Mucosa of rectum (tissue), 2 donors: ENCODE measurements at regions not wholly inside any gene's neighbourhood (a gene's known extent, or its start where the extent isn't known, plus 50 kb on each side); places are given as distances from the start of the nearest gene placed in this dataset.
"Not testable (repeated sequence)": the region's sequence is repeated elsewhere in the genome, so short reads cannot be mapped to it uniquely, and the experiment has no call there.

Experiments used
- H3K27ac ChIP-seq, 2 donors: one replicate each; pipeline ENCODE4 v1.7.0; 2013; ENCODE audit warnings: inconsistent platforms in 2 of 2, low read depth in 2 of 2, low read length in 2 of 2
- H3K27me3 ChIP-seq, 2 donors: one replicate each; pipeline ENCODE4 v1.7.0; 2013; ENCODE audit warnings: low read length in 2 of 2; ENCODE audit not compliant: control insufficient read depth in 2 of 2, insufficient read depth in 2 of 2
- H3K36me3 ChIP-seq, 2 donors: one replicate each; pipeline ENCODE4 v1.7.0; 2013; ENCODE audit warnings: low read length in 2 of 2; ENCODE audit not compliant: control insufficient read depth in 2 of 2, insufficient read depth in 2 of 2
- H3K4me1 ChIP-seq, 2 donors: one replicate each; pipeline ENCODE4 v1.7.0; 2013; ENCODE audit warnings: low read length in 2 of 2, mild to moderate bottlenecking in 1 of 2; ENCODE audit not compliant: control insufficient read depth in 2 of 2, insufficient read depth in 2 of 2
- H3K4me3 ChIP-seq, 2 donors: one replicate each; pipeline ENCODE4 v1.7.0; 2013; ENCODE audit warnings: low read length in 2 of 2
- H3K9ac ChIP-seq, 2 donors: one replicate each; pipeline ENCODE4 v1.7.0; 2013; ENCODE audit warnings: low read length in 2 of 2, low read depth in 1 of 2, mild to moderate bottlenecking in 1 of 2
- H3K9me3 ChIP-seq, 2 donors: one replicate each; pipeline ENCODE4 v1.7.0; 2013; ENCODE audit warnings: low read length in 2 of 2; ENCODE audit not compliant: control insufficient read depth in 2 of 2
- donor health status: healthy.
- donor health status: Normal muscosa, but diverticular disease.

DNA sequence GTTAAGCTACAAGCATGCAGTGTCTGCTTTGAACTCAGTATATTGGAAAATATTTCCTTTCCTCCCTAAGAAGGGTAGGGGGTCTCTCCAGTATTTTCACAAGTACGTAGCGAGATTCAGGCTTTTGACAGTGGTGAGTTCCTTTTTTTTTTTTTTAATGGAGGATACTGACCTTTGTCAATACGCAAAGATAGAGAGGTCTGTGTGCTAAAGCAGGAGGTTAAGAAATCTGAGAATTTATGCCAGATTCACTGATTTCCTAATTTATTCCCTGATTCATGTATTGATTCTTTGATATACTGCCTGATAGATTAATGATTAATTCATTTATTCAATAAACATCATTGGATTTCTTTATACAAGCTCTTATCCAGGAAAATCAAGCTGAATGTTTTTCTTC lies 106.7 kb upstream of the CADM1 start:
- no peak overlapping the region for H3K9ac ChIP-seq
- no peaks in the 10 kb centered on the region for H3K4me1 ChIP-seq
- no peaks in the 10 kb centered on the region for H3K9me3 ChIP-seq
- no peak overlapping the region for H3K4me3 ChIP-seq
- no peaks in the 10 kb centered on the region for H3K36me3 ChIP-seq
- no peak overlapping the region for H3K27ac ChIP-seq
- H3K27me3 ChIP-seq: no peaks in the 10 kb centered on the region

DNA sequence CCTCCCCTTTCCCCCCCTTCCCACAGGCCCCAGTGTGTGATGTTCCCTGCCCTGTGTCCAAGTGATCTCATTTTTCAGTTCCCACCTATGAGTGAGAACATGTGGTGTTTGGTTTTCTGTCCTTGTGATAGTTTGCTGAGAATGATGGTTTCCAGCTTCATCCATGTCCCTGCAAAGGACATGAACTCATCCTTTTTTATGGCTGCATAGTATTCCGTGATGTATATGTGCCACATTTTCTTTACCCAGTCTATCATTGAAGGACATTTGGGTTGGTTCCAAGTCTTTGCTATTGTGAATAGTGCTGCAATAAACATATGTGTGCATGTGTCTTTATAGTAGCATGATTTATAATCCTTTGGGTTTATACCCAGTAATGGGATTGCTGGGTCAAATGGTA lies 106.0 kb upstream of the CADM1 start:
- H3K36me3 ChIP-seq, H3K27ac ChIP-seq, H3K4me3 ChIP-seq, H3K27me3 ChIP-seq, H3K9ac ChIP-seq, H3K9me3 ChIP-seq, H3K4me1 ChIP-seq: not testable (repeated sequence)

GRCh38 chr11:115608976-115609375 lies 104.8 kb upstream of the CADM1 start:
- no peak overlapping the region for H3K9ac ChIP-seq
- H3K27me3 ChIP-seq: no peaks in the 10 kb centered on the region
- no peaks in the 10 kb centered on the region for H3K36me3 ChIP-seq
- no peaks in the 10 kb centered on the region for H3K4me1 ChIP-seq
- H3K27ac ChIP-seq: no peak overlapping the region
- H3K4me3 ChIP-seq: no peak overlapping the region
- H3K9me3 ChIP-seq: no peaks in the 10 kb centered on the region

GRCh38 chr11:115607621-115608221 lies 103.5 kb upstream of the CADM1 start:
- H3K36me3 ChIP-seq: no peaks in the 10 kb centered on the region
- H3K27me3 ChIP-seq: no peaks in the 10 kb centered on the region
- H3K9ac ChIP-seq: no peak overlapping the region
- no peak overlapping the region for H3K27ac ChIP-seq
- H3K4me1 ChIP-seq: no peaks in the 10 kb centered on the region
- H3K4me3 ChIP-seq: no peak overlapping the region
- no peaks in the 10 kb centered on the region for H3K9me3 ChIP-seq

GRCh38 chr11:115606498-115607220 lies 102.4 kb upstream of the CADM1 start:
- H3K4me3 ChIP-seq: no peak overlapping the region
- no peak overlapping the region for H3K27ac ChIP-seq
- H3K36me3 ChIP-seq: no peaks in the 10 kb centered on the region
- no peak overlapping the region for H3K9ac ChIP-seq
- no peaks in the 10 kb centered on the region for H3K27me3 ChIP-seq
- no peaks in the 10 kb centered on the region for H3K9me3 ChIP-seq
- H3K4me1 ChIP-seq: no peaks in the 10 kb centered on the region

GRCh38 chr11:115605871-115606497 lies 101.8 kb upstream of the CADM1 start:
- no peaks in the 10 kb centered on the region for H3K27me3 ChIP-seq
- H3K36me3 ChIP-seq: no peaks in the 10 kb centered on the region
- no peaks in the 10 kb centered on the region for H3K4me1 ChIP-seq
- H3K9ac ChIP-seq: no peak overlapping the region
- H3K4me3 ChIP-seq: no peak overlapping the region
- H3K9me3 ChIP-seq: no peaks in the 10 kb centered on the region
- no peak overlapping the region for H3K27ac ChIP-seq

- H3K36me3 ChIP-seq, H3K27ac ChIP-seq, H3K9ac ChIP-seq, H3K27me3 ChIP-seq, H3K4me1 ChIP-seq, H3K4me3 ChIP-seq, H3K9me3 ChIP-seq: not testable (repeated sequence)
These were observed 101.2 kb upstream of the CADM1 start for GRCh38 chr11:115605397-115605796.

GRCh38 chr11:115599125-115599524 lies 94.9 kb upstream of the CADM1 start:
- H3K9ac ChIP-seq: no peak overlapping the region
- H3K27me3 ChIP-seq: no peaks in the 10 kb centered on the region
- no peaks in the 10 kb centered on the region for H3K9me3 ChIP-seq
- no peak overlapping the region for H3K27ac ChIP-seq
- no peaks in the 10 kb centered on the region for H3K36me3 ChIP-seq
- no peaks in the 10 kb centered on the region for H3K4me1 ChIP-seq
- no peak overlapping the region for H3K4me3 ChIP-seq

DNA sequence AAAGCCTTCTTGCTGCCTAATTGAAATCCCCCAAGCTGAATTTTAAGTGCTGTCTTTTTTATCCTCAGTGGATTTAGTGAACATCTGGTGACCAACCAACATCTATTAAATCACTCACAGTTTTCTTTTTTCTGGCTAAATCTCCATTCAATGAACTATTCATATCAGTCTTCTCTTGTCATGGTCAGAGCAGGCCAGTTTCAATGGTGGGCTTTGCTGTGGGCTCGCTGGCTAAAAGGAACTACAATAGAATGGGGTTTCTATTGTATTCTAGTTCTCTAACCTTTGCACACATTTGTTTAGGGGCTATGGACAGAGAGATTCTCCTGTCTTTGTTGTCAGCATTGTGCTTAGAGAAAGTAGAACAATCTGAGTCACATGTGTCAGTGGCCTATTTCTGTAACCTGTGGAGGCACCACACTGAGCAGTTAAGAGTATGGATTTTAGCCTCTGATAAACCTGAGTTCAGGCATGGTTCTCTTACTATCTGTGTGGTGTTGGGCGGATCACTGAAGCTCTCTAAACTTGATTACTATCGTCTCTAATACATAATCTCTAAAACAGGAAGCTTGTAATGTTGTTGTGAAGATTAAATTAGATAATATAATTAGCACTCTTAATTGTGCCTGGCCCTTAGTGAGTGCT lies 94.2 kb upstream of the CADM1 start:
- H3K4me3 ChIP-seq: no peak overlapping the region
- no peak overlapping the region for H3K27ac ChIP-seq
- H3K4me1 ChIP-seq: no peaks in the 10 kb centered on the region
- H3K36me3 ChIP-seq: no peaks in the 10 kb centered on the region
- no peak overlapping the region for H3K9ac ChIP-seq
- H3K9me3 ChIP-seq: no peaks in the 10 kb centered on the region
- H3K27me3 ChIP-seq: no peaks in the 10 kb centered on the region

DNA sequence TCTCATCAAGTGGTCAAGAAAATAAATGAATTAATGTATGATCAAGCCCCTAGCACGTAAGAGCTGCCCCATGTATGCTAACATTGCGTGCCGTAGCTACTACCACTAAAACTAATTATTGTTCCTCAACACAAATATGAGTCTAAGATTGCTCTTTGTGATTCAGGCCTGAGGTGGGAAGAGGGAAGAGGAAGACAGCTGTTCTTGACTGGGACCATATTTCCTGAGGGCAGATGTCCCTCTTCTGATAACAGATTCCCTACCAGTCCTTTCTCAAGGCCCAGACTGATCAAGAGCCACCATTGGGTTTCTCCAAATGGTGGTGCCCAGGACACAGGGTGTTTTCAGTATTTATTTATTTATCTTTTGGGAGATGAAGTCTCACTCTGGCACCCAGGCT lies 87.2 kb upstream of the CADM1 start:
- Histone ChIP-seq H3K36me3 (no peaks in the 10 kb centered on the region), H3K9me3 (no peaks in the 10 kb centered on the region), H3K4me3 (no peak overlapping the region), H3K27ac (no peak overlapping the region), H3K4me1 (no peaks in the 10 kb centered on the region), H3K27me3 (no peaks in the 10 kb centered on the region), H3K9ac (no peak overlapping the region)
